H1 (cell line): ENCODE measurements at regions not wholly inside any gene's neighbourhood (a gene's known extent, or its start where the extent isn't known, plus 50 kb on each side); places are given as distances from the start of the nearest gene placed in this dataset.
"Not testable (repeated sequence)": the region's sequence is repeated elsewhere in the genome, so short reads cannot be mapped to it uniquely, and the experiment has no call there.

Experiments
- ATF2 ChIP-seq: IDR thresholded peaks from 2 replicates; pipeline ENCODE4 v1.6.1; 2012; ENCODE audit warnings: low read length, inconsistent platforms
- CHD2 ChIP-seq: IDR thresholded peaks from 2 replicates; pipeline ENCODE4 v1.6.1; 2012; ENCODE audit warnings: low read length, improper control_type of control experiment
- CTCF ChIP-seq, 3 experiments: IDR thresholded peaks; 1 replicate in 2 of 3; 2 replicates in 1 of 3; pipeline versions ENCODE4 v1.5.1 to v1.6.1; 2011; ENCODE audit warnings: low read length in 3 of 3, mild to moderate bottlenecking in 3 of 3, inconsistent platforms in 2 of 3, low read depth in 1 of 3, moderate library complexity in 1 of 3; ENCODE audit not compliant: insufficient read depth in 1 of 3; ENCODE audit errors: control extremely low read depth in 1 of 3
- GABPA ChIP-seq: IDR thresholded peaks from 2 replicates; pipeline ENCODE4 v1.6.1; 2011; ENCODE audit warnings: mild to moderate bottlenecking, low read length, moderate library complexity, borderline replicate concordance; ENCODE audit not compliant: insufficient read depth
- JUN ChIP-seq: IDR thresholded peaks from 2 replicates; pipeline ENCODE4 v1.6.1; 2011; ENCODE audit warnings: low read depth, mild to moderate bottlenecking, improper control_type of control experiment, low read length
- POLR2A ChIP-seq, 2 experiments: IDR thresholded peaks; 1 replicate in 1 of 2; 2 replicates in 1 of 2; pipeline ENCODE4 v1.6.1; 2011; ENCODE audit warnings: low read depth in 2 of 2, low read length in 2 of 2, mild to moderate bottlenecking in 2 of 2; ENCODE audit errors: control extremely low read depth in 1 of 2
- YY1 ChIP-seq: IDR thresholded peaks from 2 replicates; pipeline ENCODE4 v1.6.1; 2011; ENCODE audit warnings: low read depth, mild to moderate bottlenecking, low read length

GRCh38 chr5:53412499-53412898 is 67.9 kb upstream of the FST start:
- TF ChIP-seq JUN; GABPA; YY1; CHD2; POLR2A (IDR thresholded peaks at IDR 0.05; ENCODE audit: control extremely low read depth in 1 of 2, low read depth in 2 of 2, low read length in 2 of 2); CTCF (IDR thresholded peaks at IDR 0.05; ENCODE audit: control extremely low read depth in 1 of 3, insufficient read depth in 1 of 3, low read depth in 1 of 3, low read length in 3 of 3); ATF2: not testable (repeated sequence)
